ENCODE measurements at regions not wholly inside any gene's neighbourhood (a gene's known extent, or its start where the extent isn't known, plus 50 kb on each side); places are given as distances from the start of the nearest gene placed in this dataset.
"Not testable (repeated sequence)": the region's sequence is repeated elsewhere in the genome, so short reads cannot be mapped to it uniquely, and the experiment has no call there.

DNA sequence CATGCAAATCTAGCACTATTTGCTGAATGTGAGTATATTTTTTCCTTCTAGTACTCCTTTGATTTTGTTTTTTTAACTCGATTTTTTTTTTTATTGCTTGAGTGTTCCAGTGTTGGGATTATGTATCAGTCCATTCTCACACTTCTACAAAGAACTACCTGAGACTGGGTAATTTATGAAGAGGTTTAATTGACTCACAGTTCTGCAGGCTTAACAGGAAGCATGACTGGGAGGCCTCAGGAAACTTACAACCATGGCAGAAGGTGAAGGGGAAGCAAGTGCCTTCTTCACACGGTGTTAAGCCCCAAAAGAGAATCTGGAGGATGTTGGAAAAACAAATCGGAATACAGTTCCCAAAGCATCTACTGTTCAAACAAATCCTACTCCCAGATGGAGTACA lies 69.1 kb downstream of the ZNF518B start:
- not testable (repeated sequence) for DNase-seq

DNA sequence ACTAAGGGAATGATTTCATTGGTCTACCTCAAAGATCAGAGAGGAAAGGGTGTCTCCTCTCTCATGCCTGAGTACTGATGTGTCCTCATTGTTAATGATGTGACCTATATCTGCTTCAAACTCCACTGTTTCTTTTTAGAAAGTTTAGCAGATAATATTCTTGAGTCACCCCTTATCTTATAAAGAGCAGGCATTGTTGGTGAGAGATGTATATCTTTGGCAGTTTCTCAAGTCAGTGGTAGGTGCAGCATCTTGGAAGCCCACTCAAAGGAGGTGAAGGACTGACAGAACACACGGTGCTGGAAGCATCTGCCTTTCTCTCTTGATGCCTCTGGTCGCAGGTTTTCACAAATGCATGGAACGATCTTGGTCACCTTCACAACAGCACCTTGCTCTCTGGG lies 71.2 kb downstream of the ZNF518B start:
- DNase-seq = no peak

DNA sequence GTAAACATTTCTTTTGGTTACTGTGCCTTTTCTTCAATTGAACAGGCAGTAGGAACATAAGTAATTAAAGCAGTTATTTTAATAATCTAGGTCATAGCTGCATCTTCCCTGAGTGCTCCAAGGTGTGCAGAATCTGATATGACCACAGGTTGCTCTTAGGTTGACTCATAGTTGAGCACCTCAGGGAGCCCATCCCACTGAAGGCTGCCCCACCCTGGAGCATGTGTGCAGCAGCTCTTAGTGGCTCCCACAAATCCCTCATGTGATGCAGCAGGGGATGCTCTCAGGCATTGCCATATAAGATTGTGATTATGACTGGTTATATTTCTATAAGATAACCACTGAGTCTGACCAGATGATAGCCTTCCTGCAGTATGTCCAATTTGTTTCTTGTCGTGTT lies 72.3 kb downstream of the ZNF518B start:
- no peak for DNase-seq

DNA sequence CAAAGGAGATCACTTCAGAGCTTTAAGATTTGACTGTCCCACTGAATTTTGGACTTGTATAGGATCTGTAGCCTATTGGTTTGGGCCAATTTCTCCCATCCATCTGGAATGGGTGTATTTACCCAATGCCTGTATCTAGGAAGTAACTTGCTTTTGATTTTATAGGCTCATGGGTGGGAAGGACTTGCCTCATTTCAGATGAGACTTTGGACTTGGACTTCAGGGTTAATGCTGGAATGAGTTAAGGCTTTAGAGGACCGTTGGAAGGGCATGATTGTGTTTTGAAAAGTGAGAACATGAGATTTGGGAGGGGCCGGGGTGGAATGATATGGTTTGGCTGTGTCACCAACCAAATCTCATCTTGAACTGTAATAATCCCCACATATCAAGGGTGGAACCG lies 73.8 kb downstream of the ZNF518B start:
- no peak for DNase-seq

DNA sequence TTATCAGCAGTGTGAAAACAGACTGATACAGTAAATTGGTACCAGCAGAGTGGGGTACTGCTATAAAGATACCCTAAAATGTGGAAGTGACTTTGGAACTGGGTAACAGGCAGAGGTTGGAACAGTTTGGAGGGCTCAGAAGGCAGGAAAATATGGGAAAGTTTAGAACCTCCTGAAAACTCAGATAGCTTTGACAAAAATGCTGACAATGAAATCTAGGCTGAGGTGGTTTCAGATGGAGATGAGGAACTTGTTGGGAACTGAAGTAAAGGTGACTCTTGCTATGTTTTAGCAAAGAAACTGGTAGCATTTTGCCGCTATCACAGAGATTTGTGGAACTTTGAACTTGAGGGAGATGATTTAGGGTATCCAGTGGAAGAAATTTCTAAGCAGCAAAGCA lies 75.1 kb downstream of the ZNF518B start:
- not testable (repeated sequence) for DNase-seq

DNA sequence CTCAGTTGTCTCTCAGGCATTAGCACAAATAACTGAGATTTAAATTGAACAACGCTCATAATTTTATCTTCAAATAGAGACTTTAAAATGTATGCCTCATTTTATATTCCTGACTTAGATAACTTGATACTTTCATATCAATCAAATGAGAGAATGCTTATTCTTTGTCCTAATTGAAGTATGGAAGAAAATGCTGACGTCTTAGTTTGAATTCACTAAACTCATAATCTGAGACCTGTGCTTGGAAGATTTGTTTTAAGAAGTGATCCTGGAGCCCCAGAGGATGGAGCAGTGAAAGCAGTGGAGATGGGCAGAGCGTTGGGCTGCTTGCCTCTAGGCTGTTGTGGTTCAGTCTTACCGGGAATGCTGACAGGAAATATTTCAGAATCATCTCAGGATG lies 76.1 kb downstream of the ZNF518B start:
- no peak for DNase-seq

DNA sequence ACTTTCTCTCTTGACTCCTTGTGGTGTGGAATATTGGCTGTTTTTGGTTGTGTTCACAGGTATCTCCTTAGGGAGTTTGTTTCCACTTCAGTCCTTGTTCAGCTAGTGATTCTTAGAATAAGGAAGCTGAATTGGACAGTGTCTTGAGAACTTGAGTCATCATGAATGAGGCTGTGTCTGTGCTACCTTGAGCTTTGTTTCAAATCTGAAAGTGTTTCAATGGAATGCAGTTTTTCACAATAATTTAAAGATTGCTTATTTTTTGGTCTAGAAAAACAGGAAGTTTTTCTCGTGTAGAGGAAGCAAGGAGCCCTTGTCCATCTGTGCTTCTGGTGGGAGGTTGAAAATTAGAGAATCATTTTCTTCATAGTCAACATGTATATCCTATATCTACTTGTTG lies 76.5 kb downstream of the ZNF518B start:
- no peak for DNase-seq

DNA sequence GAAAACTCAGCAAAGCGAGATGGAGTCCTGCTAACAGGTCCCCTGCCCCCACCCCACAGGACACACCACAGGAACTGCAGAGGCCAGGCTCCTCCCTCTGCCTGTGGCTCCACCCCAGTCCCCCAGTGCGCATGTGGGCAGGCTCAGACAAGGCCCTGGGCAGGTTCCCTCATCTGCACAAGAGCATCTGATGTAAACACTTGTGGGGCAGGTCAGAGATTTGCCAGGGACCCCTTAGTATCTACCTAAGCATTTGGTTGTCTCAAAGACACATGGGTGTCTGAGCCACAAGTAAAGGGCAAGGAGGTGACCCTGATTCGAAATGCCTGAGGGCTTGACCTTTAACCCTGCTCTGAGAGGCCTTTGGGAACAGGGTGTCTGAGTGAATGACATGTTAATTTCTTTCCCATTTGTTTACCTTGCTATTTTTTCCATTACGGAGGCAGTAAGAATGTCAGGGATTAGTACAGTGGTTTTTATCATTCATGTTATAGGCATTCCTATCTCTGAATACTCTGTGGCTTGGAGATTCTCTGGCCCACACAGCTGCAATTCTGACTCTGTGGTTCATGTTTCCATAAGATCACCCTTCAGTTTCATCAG lies 85.3 kb downstream of the ZNF518B start:
- DNase-seq = no peak

DNA sequence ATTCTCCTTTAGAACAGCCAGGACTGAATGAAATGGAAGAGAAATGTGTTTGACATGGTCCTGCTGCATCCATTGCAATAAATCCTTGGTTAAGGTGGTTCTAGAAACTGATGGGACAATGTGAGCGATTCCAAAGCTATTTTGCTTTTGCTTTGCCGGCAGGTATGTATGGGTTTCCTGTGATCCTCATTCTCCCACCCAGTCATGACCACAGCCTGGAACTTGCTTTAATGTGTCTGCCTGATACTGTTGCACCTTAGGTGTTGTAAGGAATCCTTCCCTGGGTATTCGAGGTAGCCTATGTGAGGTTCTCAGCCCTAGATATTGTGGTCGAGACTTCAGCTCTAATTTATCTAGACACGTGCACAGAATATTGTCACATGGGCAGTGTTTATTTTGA lies 86.1 kb downstream of the ZNF518B start:
- DNase-seq = no peak

DNA sequence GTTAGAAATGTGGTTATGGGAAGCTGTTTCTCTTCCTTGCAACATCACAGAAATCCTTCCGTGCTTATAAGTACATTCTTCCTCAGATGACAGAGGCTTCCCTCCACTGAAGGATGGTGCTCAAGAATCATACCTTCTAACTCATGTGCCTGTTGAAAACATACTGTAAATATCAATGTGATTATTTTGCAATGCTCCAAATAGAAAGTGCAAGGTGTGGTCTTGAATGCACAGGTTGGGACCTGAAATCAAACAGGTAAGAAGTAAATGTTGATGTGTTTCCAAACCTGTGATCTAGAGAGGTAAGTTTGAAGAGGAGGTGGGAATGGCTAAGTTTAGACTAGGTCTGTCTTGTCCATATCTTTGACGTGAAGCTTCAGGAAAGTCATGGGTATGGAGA lies 87.7 kb downstream of the ZNF518B start:
- no peak for DNase-seq

DNA sequence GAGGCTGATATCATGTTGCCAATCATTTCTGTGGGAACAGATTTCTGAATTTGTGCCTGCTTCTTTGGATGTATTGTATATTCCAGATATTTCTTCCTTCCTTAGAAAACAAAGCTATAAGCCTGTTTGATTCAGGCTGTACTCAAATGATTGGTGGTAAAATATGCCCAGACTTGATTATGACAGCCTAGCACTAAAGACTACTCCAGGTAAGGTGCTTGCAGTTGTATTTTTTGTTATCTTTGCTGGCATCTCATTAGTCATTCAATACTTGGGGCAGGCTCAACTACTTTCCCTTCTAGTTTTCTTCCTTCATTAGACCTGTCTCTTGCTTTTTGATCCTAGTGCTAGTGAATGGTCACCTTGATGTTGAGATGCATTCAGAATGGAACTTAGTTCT lies 90.6 kb downstream of the ZNF518B start:
- DNase-seq = no peak

DNA sequence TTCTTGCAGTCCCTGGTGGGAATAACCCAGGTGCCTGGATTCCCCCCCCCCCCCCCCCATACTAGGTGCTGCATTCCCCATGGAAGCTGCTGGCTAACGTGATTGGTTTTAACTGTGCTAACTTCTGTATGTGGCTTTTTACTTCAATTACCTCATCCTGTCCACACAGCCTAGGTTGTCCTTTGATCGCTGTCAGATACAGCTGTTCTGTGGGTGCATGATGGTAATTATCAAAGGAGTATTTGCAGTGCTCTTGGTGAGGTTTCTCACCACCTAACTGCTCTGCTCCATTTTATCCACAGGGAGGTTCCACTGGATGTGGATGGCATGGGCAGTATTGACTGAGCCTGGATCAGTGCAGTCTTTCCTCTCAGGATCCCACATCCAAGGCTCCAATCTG lies 93.0 kb downstream of the ZNF518B start:
- no peak for DNase-seq

DNA sequence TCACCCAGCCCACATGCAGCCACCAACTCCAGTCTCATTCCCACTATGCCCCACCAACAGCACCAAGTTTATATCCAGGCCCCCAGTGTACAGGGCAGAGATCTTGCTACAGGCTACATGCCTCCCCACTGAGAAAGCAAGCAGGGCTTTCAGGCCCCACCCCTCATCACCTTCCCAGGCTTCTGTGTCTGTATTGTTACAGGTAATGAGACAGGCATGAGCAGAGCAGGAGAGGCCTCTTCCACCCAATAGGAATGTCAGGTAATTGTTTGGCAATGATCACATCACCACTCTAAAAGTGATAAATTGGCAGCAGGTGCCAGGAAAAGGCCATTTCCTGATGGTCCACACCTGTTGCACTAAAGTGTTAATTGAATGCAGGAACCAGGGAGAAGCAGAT lies 102.5 kb downstream of the ZNF518B start:
- DNase-seq = no peak

DNA sequence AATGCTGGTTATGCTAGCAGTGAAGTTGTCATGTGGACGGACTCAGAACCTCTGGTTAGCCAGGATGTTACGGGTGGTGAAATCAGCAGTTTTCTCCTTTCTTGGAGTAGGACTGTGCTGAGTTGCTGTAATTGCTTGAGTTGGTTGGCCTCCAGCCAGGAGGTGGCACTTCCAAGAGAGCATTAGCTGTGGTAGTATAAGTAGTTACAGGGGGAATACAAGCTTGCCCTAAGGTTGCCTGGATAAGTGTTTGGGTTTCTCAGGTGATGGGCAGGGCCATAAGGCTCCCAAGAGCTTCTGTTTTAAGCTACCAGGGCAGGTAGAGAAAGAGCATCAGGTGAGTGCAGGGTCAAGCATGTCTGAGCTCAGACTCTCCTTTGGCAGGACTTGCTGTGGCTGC lies 103.0 kb downstream of the ZNF518B start:
- DNase-seq = no peak

DNA sequence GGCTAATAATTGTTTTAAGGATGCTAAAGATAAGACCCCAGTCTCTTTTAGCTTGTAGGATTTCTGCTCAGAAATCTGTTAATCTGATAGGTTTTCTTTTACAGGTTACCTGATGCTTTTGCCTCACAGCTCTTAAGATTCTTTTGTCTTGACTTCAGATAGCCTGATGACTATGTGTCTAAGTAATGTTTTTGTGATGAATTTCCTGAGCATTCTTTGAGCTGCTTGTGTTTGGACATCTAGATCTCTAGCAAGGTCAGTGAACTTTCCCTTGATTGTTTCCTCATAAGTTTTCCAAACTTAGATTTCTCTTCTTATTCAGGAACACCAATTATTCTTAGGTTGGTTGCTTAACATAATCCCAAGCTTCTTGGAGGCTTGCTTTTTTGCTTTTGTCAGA lies 104.1 kb downstream of the ZNF518B start:
- DNase-seq = no peak

DNA sequence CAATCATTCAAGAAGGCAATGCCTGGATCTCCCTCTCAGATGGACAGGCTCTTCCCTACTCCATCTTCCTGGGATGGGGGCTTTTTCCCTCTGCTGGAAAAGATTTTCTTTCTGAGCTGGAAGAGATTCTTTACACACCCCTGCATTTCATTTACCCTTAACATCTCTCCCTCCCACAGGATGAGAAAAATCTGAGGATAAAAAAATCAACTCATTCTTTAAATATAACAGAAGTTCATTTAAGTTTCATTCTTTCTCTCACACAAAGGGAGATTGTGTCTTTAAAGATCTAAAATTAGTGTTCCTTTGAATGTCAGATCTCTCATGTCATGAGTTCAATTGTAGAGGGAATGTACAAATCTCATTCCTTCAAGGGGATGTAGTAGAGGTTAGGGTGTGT lies 109.0 kb downstream of the ZNF518B start:
- DNase-seq = no peak

DNA sequence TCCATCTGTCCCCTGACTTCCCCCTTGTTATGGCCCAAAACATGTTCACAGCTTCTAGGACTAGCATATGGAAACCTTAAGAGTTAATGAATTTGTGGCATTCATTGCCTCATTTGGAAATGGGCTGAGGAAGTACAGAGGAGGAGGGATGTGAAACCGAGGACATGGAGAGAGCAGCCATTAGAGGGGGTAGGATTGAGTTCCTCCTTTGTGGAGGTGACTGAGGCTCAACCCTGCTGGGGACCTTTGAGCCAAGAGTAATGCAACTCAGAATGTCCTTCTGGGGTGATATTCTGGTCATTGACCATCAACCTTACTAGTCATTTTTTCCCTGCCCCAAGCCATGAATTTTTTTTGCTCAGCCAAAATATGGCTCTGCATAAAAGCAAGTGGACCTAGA lies 109.4 kb downstream of the ZNF518B start:
- no peak for DNase-seq

DNA sequence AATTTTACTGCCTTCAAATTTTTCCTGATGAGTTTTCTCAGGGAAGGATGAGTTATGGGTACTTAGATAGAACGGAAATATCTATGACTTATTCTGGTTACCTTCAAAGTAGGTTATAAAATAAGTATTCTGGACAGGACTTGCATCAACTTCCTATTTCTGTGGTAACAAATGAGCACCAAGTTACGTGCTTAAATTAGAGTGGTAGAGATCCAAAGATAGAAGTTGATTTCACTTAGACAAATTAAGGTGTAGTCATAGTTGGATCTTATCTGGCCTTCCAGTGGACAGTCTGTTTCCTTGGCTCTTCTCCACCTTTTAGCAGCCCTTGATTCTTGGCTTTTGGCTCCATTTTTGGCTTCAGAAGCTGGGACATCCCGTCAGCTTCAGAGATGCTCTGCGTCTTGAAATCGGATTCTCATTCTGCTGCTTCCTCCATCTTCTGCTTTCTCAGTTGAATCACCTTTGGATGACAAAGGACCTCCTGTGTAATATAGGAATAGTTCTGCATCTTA lies 109.9 kb downstream of the ZNF518B start:
- DNase-seq = no peak

DNA sequence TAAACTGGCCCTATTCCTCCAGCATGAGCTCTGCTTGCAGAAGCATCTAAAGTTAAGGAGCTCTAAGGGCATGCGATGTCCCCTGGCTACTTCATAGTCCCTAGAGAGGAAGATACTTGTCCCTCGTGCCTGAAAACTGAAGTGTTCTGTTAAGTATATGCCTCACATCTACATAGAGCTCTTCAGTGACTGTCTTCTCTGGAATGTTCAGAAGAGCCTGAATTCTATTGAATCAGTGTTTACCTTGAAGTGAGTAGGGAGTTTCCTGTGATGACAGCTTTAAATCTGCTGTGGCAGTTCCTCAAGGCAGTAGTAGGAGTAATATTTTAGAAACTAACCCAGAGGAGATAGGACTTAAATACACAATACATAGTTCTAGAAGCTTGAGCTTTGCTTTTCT lies 111.2 kb downstream of the ZNF518B start:
- DNase-seq = no peak

DNA sequence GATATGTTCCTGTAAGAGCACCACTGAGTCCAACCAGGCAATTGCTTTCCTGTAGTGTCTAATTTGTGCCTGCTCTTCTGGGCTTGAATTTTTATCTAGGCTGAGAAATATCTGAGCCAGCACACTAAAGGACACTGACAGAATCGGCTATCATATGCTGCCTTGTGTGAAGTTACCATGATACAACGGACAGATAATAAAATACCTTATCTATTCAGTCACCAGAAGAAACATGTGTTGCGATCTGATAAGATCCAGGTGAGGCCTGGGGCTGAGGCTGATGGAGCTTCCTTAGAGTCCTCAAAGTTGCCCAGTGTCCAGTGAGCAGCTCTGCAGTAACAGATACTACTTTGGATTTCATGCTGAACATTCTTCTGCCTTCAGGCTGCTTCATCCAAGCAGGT lies 111.8 kb downstream of the ZNF518B start:
- no peak for DNase-seq

DNA sequence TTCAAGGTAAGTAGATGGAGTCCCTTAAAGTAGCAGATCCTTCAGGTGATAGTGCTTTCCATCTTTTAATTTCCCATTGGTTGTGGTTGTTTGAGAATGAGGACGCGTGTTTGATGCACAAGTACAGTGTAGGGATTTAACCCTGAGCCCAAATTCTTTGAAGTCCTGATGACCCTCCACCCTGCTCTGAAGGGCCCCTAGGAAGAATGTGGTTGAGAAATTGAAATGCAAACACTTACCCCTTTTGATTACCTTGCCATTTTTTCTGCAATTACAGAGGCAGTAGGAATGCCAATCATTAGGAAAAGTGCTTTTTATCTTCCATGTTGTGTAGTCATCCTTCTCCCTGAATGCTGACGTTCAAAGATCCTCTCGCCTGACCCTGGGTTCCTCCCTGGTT lies 112.4 kb downstream of the ZNF518B start:
- DNase-seq = no peak

DNA sequence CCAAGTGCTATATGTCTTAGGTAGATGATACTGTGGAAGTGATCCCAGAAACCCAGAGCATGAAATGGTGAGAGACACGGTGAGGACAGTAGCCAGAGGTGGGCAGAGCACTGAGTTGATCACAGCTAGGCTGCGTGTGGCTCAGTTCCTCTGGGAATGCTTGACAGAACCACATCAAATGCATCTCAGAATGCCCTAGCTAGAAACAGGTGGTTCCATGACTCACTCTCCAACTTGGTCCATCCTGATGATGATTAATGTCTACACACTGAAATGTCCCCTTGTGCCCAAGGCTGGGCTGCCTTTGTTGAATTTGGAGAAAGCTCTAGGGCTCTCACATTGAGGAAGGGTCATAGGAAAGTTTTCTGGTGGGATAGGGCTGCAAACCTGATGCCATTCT lies 113.6 kb downstream of the ZNF518B start:
- DNase-seq = no peak

DNA sequence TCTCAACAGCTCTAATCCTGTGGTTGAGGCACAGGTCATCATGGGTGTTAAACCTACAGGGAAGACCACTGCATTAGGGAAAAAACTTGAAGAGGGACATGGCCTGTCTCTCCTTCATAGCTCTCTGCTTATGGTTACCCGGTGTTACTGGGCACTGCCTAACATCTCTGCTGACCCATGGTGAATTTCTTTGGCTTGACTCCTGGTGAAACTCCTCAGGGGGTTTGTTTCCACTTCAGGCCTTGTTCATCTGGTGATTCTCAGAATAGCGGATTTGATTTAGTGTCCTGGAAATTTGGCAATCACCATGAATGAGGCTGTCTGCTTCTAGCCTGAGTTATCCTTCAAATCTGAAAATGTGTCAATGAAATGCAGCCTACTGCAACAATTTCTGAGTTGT lies 114.4 kb downstream of the ZNF518B start:
- DNase-seq = no peak

DNA sequence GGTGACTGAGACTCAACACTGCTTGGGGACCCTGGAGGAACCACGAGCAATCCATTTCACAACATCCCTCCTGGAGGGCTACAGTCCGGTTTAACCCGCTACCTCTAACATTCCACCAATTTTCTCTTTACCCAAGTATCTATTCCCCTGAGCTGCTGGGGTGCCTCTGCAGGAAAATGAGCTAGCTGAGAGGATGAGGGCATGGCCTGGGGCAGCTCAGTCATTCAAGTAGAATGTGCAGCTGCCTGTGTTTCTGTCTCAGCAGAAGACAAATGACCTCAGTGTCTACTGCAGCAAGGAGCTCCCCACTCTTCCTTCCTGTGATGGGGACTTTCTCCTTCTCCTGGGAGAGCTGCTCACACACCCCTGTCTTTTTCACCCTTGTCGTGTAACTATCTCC lies 120.8 kb downstream of the ZNF518B start:
- DNase-seq = no peak

DNA sequence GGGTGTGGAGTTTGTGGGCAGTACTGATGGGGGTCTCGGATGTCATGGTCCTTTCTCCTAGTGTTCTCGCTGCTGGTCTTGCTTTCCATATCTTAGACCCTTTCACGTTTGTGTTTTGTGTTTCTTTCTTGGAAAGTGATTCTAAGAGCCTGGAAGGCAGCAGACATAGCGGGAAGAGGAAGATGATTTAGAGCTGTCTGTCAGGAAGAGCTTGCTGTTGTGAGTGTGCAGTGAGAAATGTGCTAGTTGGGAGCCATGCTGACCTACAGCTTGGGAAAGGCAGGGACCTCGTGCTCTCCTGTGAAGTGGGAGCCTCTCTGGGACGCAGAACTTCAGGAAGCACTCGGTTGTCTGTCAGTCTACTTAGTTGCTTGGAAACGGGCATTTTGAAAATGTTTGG lies 122.2 kb downstream of the ZNF518B start:
- no peak for DNase-seq
